ENCODE measurements at regions not wholly inside any gene's neighbourhood (a gene's known extent, or its start where the extent isn't known, plus 50 kb on each side); places are given as distances from the start of the nearest gene placed in this dataset.

DNA sequence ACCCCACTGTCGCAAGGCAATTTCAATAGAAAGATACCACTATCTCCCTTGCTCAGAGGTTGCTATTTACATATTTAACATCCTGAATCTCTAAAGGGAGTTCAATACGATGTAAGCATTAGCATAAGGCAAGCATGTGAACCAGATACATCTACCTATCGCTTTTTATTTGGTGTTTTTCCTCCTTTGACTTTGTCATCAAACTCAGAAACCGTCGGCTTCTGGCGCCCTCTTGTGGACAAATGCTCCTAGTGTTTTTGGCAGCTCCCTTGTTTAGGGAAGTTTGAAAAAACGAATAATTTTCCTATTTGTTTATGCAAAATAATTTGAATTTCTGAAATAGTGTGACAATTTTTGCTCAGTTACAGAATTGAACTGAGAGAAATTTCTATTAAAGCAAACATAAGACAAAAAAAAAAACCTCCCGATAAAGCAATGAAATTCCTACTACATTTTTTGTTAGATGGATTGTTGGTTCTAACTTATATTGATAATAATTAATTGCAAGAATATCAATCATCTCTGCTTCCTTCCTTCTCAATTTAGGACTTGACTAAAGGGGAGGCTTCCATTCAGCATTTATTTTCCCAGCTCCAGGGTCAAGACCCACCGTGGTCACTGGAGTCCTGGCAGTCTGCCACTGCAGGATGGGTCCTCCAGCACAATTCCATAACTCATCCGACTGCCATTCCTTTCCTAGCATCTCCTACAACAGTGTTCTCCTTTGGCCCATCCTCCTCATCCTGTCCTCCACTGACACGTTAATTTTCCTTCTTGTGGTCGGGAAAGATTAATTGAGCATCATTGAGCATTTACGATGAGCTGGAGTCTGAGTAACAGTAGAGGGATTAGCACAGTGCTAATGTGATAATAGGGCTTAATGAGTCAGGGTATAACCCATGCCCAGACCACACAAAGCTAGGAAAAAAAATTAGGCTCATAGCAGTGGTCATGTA, 131.8 kb upstream of the CHD1 start:
- intact Hi-C loops (cut with DNase I), result no loop called here

DNA sequence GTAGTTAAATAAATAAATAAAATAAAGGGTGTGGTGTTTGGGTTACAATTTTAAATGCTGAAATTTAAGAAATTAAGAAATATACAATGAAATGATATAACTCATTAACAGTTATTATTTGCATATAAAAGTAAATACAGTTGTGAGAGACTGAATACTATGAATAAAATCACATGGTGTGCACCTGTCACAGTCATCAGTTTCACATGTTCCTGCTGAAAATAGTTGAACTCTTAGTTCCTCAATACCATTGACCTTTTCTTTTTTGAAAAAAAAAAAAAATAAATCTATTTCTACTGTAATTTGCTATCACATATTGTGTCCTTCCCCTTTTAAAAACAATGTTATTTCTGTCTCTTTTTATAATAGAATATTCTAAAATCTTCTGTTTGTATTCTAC, 130.9 kb upstream of the CHD1 start:
- DNase-seq (no peak), ATAC-seq (no peak)
- Histone ChIP-seq H3K27ac (no peak overlapping the region), H3K4me1 (peaks cover 5% of the 10 kb centered on the region), H3K36me3 (ENCODE audit: insufficient read depth in 1 of 2, low read depth in 1 of 2) (no peaks in the 10 kb centered on the region), H3K27me3 (ENCODE audit: insufficient read depth in 3 of 3, low read length in 2 of 3) (no peaks in the 10 kb centered on the region), H3K9me3 (no peaks in the 10 kb centered on the region), H3K4me3 (no peak overlapping the region)
- TF ChIP-seq, protein P1, sequence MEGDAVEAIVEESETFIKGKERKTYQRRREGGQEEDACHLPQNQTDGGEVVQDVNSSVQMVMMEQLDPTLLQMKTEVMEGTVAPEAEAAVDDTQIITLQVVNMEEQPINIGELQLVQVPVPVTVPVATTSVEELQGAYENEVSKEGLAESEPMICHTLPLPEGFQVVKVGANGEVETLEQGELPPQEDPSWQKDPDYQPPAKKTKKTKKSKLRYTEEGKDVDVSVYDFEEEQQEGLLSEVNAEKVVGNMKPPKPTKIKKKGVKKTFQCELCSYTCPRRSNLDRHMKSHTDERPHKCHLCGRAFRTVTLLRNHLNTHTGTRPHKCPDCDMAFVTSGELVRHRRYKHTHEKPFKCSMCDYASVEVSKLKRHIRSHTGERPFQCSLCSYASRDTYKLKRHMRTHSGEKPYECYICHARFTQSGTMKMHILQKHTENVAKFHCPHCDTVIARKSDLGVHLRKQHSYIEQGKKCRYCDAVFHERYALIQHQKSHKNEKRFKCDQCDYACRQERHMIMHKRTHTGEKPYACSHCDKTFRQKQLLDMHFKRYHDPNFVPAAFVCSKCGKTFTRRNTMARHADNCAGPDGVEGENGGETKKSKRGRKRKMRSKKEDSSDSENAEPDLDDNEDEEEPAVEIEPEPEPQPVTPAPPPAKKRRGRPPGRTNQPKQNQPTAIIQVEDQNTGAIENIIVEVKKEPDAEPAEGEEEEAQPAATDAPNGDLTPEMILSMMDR (IDR thresholded peaks at IDR 0.05), result no peak
- intact Hi-C loops (cut with DNase I), result no loop called here

More for the DNA sequence above, 131.8 kb upstream of the CHD1 start:
- Histone ChIP-seq H3K9me3 (no peaks in the 10 kb centered on the region), H3K36me3 (ENCODE audit: insufficient read depth in 1 of 2, low read depth in 1 of 2) (no peaks in the 10 kb centered on the region), H3K4me1 (peaks cover 5% of the 10 kb centered on the region), H3K27me3 (ENCODE audit: insufficient read depth in 3 of 3, low read length in 2 of 3) (no peaks in the 10 kb centered on the region), H3K4me3 (no peak overlapping the region), H3K27ac (no peak overlapping the region)
- TF ChIP-seq, protein P1 (IDR thresholded peaks at IDR 0.05), result peak; percentile 89
- peak in 1 of 4 donors; percentile 40 for ATAC-seq
- DNase-seq, result peak; percentile 65 to 78
- 27% methylated on average over 13 of the region's 13 CpGs for WGBS, 3 donors

DNA sequence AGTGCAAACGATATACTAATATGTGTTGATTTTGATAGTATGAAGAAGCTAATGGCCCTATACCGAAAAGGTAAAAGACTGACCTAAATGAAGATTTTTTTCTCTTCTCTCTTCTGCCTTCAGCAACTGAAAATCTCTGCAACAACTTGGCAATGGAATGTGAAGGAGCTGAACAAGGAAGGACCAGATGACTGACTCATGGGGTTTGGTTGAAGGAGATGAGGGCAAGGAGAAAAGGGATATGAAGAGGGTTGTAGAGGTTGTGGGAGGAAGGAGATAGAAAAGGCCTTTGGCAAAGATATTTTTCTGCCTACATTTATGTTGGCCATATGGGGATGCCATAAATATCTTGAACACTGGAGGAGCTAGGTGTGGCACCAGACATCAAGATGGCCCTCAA, 129.7 kb upstream of the CHD1 start:
- ATAC-seq (no peak), DNase-seq (no peak)
- no peak overlapping the region for H3K27ac ChIP-seq
- H3K27me3 ChIP-seq (ENCODE audit: insufficient read depth in 3 of 3, low read length in 2 of 3), result no peaks in the 10 kb centered on the region
- intact Hi-C loops (cut with DNase I), result no loop called here
- H3K36me3 ChIP-seq (ENCODE audit: insufficient read depth in 1 of 2, low read depth in 1 of 2), result no peaks in the 10 kb centered on the region
- no peaks in the 10 kb centered on the region for H3K9me3 ChIP-seq
- 92 to 96% (median 96%) methylated on average over 2 of the region's 2 CpGs for WGBS, 3 donors
- TF ChIP-seq, protein P1 (IDR thresholded peaks at IDR 0.05), result no peak
- no peak overlapping the region for H3K4me3 ChIP-seq
- peaks cover 5% of the 10 kb centered on the region for H3K4me1 ChIP-seq

DNA sequence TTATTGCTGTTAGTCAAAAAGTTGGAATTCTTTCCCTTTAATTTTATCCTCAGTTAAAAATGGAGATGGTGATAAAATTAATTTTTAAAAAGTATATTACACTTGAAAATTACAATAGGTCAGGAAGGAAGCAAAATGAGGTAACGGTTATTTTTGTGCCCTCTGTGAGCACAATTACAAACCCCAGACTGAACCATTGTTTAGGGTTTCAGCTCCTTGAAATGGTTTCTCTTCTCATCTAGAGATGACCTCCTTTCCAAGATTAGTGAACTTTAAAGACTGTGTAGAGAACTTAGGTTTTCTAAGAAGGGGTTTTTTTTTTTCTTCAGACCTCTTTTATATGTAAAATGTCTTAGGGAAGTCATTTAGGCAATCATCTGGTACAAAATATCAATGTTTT, 126.2 kb upstream of the CHD1 start:
- intact Hi-C loops (cut with DNase I), result no loop called here
- WGBS, 3 donors, result 68 to 85% (median 81%) methylated on average over 1 of the region's 1 CpG
- DNase-seq (no peak), ATAC-seq (no peak)
- Histone ChIP-seq H3K4me3 (no peak overlapping the region), H3K4me1 (no peaks in the 10 kb centered on the region), H3K27me3 (ENCODE audit: insufficient read depth in 3 of 3, low read length in 2 of 3) (no peaks in the 10 kb centered on the region), H3K9me3 (no peaks in the 10 kb centered on the region), H3K27ac (no peak overlapping the region), H3K36me3 (ENCODE audit: insufficient read depth in 1 of 2, low read depth in 1 of 2) (no peaks in the 10 kb centered on the region)
- TF ChIP-seq, protein P1 (IDR thresholded peaks at IDR 0.05), result no peak
